WTC11 (cell line): ENCODE measurements at regions not wholly inside any gene's neighbourhood (a gene's known extent, or its start where the extent isn't known, plus 50 kb on each side); places are given as distances from the start of the nearest gene placed in this dataset.

Experiments used
- ATAC-seq: fragments of 200-7000 bp; cut with Tn5 transposase; 2 replicates; pipeline ENCODE4 v1.10.0; 2021; ENCODE audit warnings: mild to moderate bottlenecking, moderate library complexity
- CTCF ChIA-PET: fragments of 300-600 bp; sonication (Branson Sonifier 250); formaldehyde crosslinking; loops from one replicate; lab custom pipeline; 2021; ENCODE audit warnings: antibody characterized with exemption; lab: Charles Lee
- POLR2A ChIA-PET: fragments of 350-600 bp; sonication (Branson Sonifier 250); formaldehyde crosslinking; loops from one replicate; lab custom pipeline; 2021; ENCODE audit warnings: antibody characterized with exemption; lab: Charles Lee
- DNase-seq: peaks from one replicate; pipeline ENCODE4 v3.0.0; 2021; ENCODE audit warnings: low spot score
- H3K27ac Mint-ChIP-seq: 2 replicates; pipeline ENCODE4 v1.8.0; 2021; ENCODE audit warnings: mixed read lengths
- H3K27me3 Mint-ChIP-seq: 2 replicates; pipeline ENCODE4 v1.8.0; 2021; ENCODE audit warnings: low read depth, mild to moderate bottlenecking, moderate library complexity, mixed read lengths
- H3K36me3 Mint-ChIP-seq: 2 replicates; pipeline ENCODE4 v1.8.0; 2021; ENCODE audit warnings: mixed read lengths
- H3K4me1 Mint-ChIP-seq: 2 replicates; pipeline ENCODE4 v1.8.0; 2022; ENCODE audit warnings: mixed read lengths
- H3K4me3 Mint-ChIP-seq: 2 replicates; pipeline ENCODE4 v1.8.0; 2021; ENCODE audit warnings: mild to moderate bottlenecking, moderate library complexity, mixed read lengths
- H3K9me3 Mint-ChIP-seq: 2 replicates; pipeline ENCODE4 v1.8.0; 2021; ENCODE audit warnings: mixed read lengths
- ATF6 ChIP-seq: sonication (generic); formaldehyde crosslinking; IDR thresholded peaks from 2 replicates; pipeline ENCODE4 v1.8.1; 2023; ENCODE audit warnings: mild to moderate bottlenecking, missing genetic modification reagents
- ELF4 ChIP-seq: sonication (generic); formaldehyde crosslinking; IDR thresholded peaks from 2 replicates; pipeline ENCODE4 v1.8.1; 2022; ENCODE audit warnings: low read depth, mild to moderate bottlenecking, moderate library complexity, missing genetic modification reagents
- FOXP1 ChIP-seq: sonication (generic); formaldehyde crosslinking; IDR thresholded peaks from 2 replicates; pipeline ENCODE4 v1.8.0; 2022; ENCODE audit warnings: missing genetic modification reagents, mild to moderate bottlenecking, moderate library complexity, borderline replicate concordance
- FOXP4 ChIP-seq: sonication (generic); formaldehyde crosslinking; IDR thresholded peaks from 2 replicates; pipeline ENCODE4 v1.8.0; 2022; ENCODE audit warnings: mild to moderate bottlenecking, missing genetic modification reagents
- GRHL2 ChIP-seq: fragments of 250-450 bp; sonication (Bioruptor Pico); IDR thresholded peaks from 2 replicates; pipeline ENCODE4 v1.8.0; 2022; ENCODE audit warnings: mild to moderate bottlenecking, moderate library complexity; ENCODE audit not compliant: insufficient replicate concordance, severe bottlenecking
- GTF2I ChIP-seq: fragments of 250-450 bp; sonication (Bioruptor Pico); conservative IDR thresholded peaks from 2 replicates; pipeline ENCODE4 v1.4.0; 2021; ENCODE audit warnings: mild to moderate bottlenecking
- IRF2 ChIP-seq: sonication (generic); formaldehyde crosslinking; IDR thresholded peaks from 2 replicates; pipeline ENCODE4 v1.8.0; 2022; ENCODE audit warnings: low read depth, missing genetic modification reagents, borderline replicate concordance
- MAX ChIP-seq: sonication (generic); formaldehyde crosslinking; IDR thresholded peaks from 2 replicates; pipeline ENCODE4 v1.8.0; 2022; ENCODE audit warnings: mild to moderate bottlenecking, missing genetic modification reagents
- NFATC4 ChIP-seq: fragments of 250-450 bp; sonication (Bioruptor Pico); IDR thresholded peaks from 2 replicates; pipeline ENCODE4 v1.9.0; 2021; ENCODE audit warnings: mild to moderate bottlenecking
- SMAD4 ChIP-seq: sonication (generic); formaldehyde crosslinking; IDR thresholded peaks from 2 replicates; pipeline ENCODE4 v1.8.0; 2022; ENCODE audit warnings: mild to moderate bottlenecking, missing genetic modification reagents
- SOX15 ChIP-seq: fragments of 250-450 bp; sonication (Bioruptor Pico); IDR thresholded peaks from 2 replicates; pipeline ENCODE4 v1.9.0; 2021; ENCODE audit warnings: mild to moderate bottlenecking
- SP1 ChIP-seq: sonication (generic); formaldehyde crosslinking; conservative IDR thresholded peaks from 2 replicates; pipeline ENCODE4 v1.8.1; 2022; ENCODE audit warnings: missing genetic modification reagents
- TCF7 ChIP-seq: sonication (generic); formaldehyde crosslinking; IDR thresholded peaks from 2 replicates; pipeline ENCODE4 v1.8.0; 2022; ENCODE audit warnings: mild to moderate bottlenecking, low read depth, missing genetic modification reagents, moderate library complexity
- TEAD4 ChIP-seq: sonication (generic); formaldehyde crosslinking; IDR thresholded peaks from 2 replicates; pipeline ENCODE4 v1.8.0; 2022; ENCODE audit warnings: mild to moderate bottlenecking, missing genetic modification reagents
- ZNF416 ChIP-seq: fragments of 250-450 bp; sonication (Bioruptor Pico); IDR thresholded peaks from 2 replicates; pipeline ENCODE4 v1.9.0; 2021; ENCODE audit warnings: mild to moderate bottlenecking, inconsistent platforms
- TF ChIP-seq, protein P1 (sequence below): sonication (generic); formaldehyde crosslinking; IDR thresholded peaks from 2 replicates; pipeline ENCODE4 v1.8.1; 2022; ENCODE audit warnings: low read depth, mild to moderate bottlenecking, moderate library complexity, missing genetic modification reagents, borderline replicate concordance
- TF ChIP-seq, protein P2 (sequence below): sonication (generic); formaldehyde crosslinking; IDR thresholded peaks from 2 replicates; pipeline ENCODE4 v1.8.1; 2022; ENCODE audit warnings: mild to moderate bottlenecking, missing genetic modification reagents, moderate library complexity, borderline replicate concordance
- TF ChIP-seq, protein P3 (sequence below): sonication (generic); formaldehyde crosslinking; IDR thresholded peaks from 2 replicates; pipeline ENCODE4 v1.8.1; 2023; ENCODE audit warnings: mild to moderate bottlenecking, moderate library complexity, missing genetic modification reagents
- TF ChIP-seq, protein P4 (sequence below): fragments of 250-450 bp; sonication (Bioruptor Pico); IDR thresholded peaks from 2 replicates; pipeline ENCODE4 v2.1.2; 2022; ENCODE audit warnings: mild to moderate bottlenecking, moderate library complexity

DNA sequence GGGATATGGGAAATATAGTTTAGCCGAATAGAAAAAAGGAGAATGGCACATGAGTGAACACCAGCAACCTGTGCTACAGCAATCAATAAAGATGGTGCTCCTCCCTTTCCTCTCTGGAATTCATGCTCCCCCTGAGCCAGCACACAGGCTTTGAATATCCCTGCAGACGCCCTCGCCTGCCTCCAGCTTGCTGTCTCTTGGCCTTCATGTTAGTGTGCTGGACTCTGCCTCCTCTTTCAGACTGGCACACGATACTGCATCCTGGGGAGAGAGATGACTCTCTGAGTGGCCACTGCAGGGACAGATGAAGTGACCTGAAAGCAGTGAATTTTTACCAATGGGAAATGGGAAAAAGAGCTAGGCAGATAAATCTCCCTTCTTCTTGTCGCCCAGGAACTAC, 498.6 kb upstream of the SALL1 start:
- POLR2A ChIA-PET = no interaction called here
- peaks cover 9% of the 10 kb centered on the region; the same call in 1 of the 2 replicates for H3K4me1 Mint-ChIP-seq
- peaks cover 18% of the 10 kb centered on the region for H3K9me3 Mint-ChIP-seq
- H3K27me3 Mint-ChIP-seq = no peaks in the 10 kb centered on the region
- TF ChIP-seq ZNF416 (CRISPR knock-in tag) = no peak
- CTCF ChIA-PET = no interaction called here
- H3K4me3 Mint-ChIP-seq = no peak overlapping the region
- ATAC-seq = no peak
- H3K36me3 Mint-ChIP-seq = peaks cover 9% of the 10 kb centered on the region
- no peak for DNase-seq
- no peak overlapping the region for H3K27ac Mint-ChIP-seq

DNA sequence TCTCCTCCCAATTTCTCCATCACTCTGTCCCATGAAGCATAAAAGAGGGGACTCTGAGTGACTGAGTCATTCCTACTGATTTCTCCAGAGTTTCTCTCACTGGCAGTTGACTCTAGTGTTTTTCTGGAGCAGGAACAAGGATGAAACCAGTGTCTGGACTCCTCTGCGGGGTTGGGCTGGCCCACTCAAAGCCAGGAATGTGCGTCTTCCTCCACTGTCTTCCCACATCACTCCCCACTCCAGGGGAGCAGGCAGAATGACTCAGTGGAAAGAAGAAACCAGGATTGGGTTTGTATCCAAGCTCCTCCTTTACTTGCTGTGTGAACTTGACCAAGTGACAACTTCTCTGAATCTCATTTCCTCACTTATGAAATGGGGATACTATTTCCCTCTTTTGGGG, 497.5 kb upstream of the SALL1 start:
- H3K36me3 Mint-ChIP-seq = peaks cover 9% of the 10 kb centered on the region
- peaks cover 13% of the 10 kb centered on the region for H3K9me3 Mint-ChIP-seq
- H3K27me3 Mint-ChIP-seq = no peaks in the 10 kb centered on the region
- DNase-seq (no peak), ATAC-seq (no peak)
- no peak overlapping the region for H3K4me3 Mint-ChIP-seq
- TF ChIP-seq ATF6 (CRISPR knock-in tag) = no peak
- no peak for TF ChIP-seq SMAD4 (CRISPR knock-in tag)
- no peak for TF ChIP-seq NFATC4 (CRISPR knock-in tag)
- TF ChIP-seq, protein P1, sequence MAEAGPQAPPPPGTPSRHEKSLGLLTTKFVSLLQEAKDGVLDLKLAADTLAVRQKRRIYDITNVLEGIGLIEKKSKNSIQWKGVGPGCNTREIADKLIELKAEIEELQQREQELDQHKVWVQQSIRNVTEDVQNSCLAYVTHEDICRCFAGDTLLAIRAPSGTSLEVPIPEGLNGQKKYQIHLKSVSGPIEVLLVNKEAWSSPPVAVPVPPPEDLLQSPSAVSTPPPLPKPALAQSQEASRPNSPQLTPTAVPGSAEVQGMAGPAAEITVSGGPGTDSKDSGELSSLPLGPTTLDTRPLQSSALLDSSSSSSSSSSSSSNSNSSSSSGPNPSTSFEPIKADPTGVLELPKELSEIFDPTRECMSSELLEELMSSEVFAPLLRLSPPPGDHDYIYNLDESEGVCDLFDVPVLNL (CRISPR knock-in tag) = no peak
- TF ChIP-seq IRF2 (CRISPR knock-in tag) = no peak
- no peak for TF ChIP-seq FOXP1
- no peak for TF ChIP-seq GRHL2 (CRISPR knock-in tag)
- TF ChIP-seq, protein P2, sequence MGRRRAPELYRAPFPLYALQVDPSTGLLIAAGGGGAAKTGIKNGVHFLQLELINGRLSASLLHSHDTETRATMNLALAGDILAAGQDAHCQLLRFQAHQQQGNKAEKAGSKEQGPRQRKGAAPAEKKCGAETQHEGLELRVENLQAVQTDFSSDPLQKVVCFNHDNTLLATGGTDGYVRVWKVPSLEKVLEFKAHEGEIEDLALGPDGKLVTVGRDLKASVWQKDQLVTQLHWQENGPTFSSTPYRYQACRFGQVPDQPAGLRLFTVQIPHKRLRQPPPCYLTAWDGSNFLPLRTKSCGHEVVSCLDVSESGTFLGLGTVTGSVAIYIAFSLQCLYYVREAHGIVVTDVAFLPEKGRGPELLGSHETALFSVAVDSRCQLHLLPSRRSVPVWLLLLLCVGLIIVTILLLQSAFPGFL (CRISPR knock-in tag) = no peak
- no peak for TF ChIP-seq MAX (CRISPR knock-in tag)
- TF ChIP-seq GTF2I (CRISPR knock-in tag) = no peak
- no peak for TF ChIP-seq FOXP4 (CRISPR knock-in tag)
- no peak for TF ChIP-seq SP1
- TF ChIP-seq TEAD4 = no peak
- no peak for TF ChIP-seq TCF7 (CRISPR knock-in tag)
- TF ChIP-seq SOX15 (CRISPR knock-in tag) = no peak
- TF ChIP-seq, protein P3, sequence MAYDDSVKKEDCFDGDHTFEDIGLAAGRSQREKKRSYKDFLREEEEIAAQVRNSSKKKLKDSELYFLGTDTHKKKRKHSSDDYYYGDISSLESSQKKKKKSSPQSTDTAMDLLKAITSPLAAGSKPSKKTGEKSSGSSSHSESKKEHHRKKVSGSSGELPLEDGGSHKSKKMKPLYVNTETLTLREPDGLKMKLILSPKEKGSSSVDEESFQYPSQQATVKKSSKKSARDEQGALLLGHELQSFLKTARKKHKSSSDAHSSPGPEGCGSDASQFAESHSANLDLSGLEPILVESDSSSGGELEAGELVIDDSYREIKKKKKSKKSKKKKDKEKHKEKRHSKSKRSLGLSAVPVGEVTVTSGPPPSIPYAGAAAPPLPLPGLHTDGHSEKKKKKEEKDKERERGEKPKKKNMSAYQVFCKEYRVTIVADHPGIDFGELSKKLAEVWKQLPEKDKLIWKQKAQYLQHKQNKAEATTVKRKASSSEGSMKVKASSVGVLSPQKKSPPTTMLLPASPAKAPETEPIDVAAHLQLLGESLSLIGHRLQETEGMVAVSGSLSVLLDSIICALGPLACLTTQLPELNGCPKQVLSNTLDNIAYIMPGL (CRISPR knock-in tag) = no peak
- TF ChIP-seq ELF4 (CRISPR knock-in tag) = no peak
- TF ChIP-seq, protein P4, sequence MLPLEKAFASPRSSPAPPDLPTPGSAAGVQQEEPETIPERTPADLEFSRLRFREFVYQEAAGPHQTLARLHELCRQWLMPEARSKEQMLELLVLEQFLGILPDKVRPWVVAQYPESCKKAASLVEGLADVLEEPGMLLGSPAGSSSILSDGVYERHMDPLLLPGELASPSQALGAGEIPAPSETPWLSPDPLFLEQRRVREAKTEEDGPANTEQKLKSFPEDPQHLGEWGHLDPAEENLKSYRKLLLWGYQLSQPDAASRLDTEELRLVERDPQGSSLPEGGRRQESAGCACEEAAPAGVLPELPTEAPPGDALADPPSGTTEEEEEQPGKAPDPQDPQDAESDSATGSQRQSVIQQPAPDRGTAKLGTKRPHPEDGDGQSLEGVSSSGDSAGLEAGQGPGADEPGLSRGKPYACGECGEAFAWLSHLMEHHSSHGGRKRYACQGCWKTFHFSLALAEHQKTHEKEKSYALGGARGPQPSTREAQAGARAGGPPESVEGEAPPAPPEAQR (CRISPR knock-in tag) = no peak
- CTCF ChIA-PET = interaction anchor here (0.9 kb wide), 1 partner anchor 10 kb away, joined by 3 read pairs; no protein-coding TSS in a partner anchor
- no peak overlapping the region for H3K27ac Mint-ChIP-seq
- POLR2A ChIA-PET = no interaction called here
- H3K4me1 Mint-ChIP-seq = peaks cover 9% of the 10 kb centered on the region; the same call in 1 of the 2 replicates
